ENCODE measurements at regions not wholly inside any gene's neighbourhood (a gene's known extent, or its start where the extent isn't known, plus 50 kb on each side); places are given as distances from the start of the nearest gene placed in this dataset.

DNA sequence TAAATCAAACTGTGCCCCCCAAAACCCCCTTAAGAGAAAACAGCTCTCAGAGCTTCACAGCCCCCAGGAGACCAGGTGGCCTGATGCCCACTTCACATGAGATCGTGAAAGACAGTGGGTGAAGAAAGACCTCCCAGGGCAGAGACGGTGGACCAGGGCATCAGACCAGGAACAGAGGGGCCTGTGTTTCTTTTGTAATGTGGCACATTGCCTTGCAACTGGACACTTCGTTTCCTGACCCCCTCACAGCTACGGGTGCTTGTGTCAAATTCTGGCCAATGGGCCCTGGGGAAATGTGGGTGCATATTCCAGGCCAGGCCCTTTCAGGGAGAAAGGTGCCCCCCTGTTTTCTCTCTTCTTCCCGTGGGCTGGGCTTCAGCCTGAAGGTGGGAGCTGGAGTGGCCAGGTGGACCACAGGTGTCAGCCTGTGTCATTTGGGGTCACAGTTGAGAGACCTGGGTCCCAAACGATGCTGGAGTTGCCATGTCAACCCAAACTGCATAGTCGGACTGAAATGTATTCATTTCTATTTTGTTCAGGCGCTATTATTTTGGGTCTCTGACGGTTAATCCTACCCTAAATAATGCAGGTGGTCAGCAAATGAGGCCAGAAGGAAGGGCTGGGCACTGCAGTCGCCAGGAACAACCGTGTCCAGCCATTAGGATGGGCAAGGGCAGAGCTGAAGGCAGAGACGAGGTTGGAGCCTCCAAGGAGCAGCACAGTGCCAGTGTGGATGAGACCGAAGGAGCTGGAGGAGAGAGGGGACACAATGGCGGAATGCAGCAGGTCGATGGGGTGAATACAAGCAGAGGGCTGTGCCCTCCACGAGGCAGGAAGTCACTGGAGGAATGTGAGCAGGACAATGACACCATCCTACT is 338.2 kb downstream of the EIPR1 start:
- Mint-ChIP-seq H3K4me3 (ENCODE audit: unreplicated experiment) (no peak overlapping the region), H3K4me1 (ENCODE audit: low read depth, unreplicated experiment) (peaks cover 26% of the 10 kb centered on the region)

DNA sequence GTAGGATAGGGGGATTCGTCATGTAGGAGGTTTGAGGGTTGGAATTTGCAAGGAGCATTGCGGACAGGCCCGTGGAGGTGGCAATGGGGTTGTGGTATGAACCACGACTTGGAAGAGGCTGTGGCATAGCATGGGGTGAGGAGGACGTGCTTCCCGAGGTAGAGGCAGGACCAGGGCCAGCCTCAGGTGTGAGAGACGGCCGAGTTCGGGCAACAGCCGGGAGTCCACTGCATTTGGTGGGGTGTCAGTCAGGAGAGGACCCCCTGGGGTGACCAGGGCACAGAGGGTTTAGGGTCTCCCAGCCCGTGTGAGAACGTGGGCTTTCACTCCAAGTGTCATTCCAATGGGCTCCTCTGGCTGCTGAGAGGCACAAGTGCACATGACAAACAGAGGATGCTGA is 339.0 kb downstream of the EIPR1 start:
- Mint-ChIP-seq H3K36me3 (ENCODE audit: unreplicated experiment) (peaks cover 16% of the 10 kb centered on the region), H3K27me3 (ENCODE audit: unreplicated experiment) (peaks cover 11% of the 10 kb centered on the region), H3K9me3 (ENCODE audit: unreplicated experiment) (peaks cover 6% of the 10 kb centered on the region), H3K27ac (ENCODE audit: unreplicated experiment) (no peak overlapping the region), H3K4me3 (ENCODE audit: unreplicated experiment) (no peak overlapping the region), H3K4me1 (ENCODE audit: low read depth, unreplicated experiment) (peaks cover 26% of the 10 kb centered on the region)
- TF ChIP-seq, protein P1, sequence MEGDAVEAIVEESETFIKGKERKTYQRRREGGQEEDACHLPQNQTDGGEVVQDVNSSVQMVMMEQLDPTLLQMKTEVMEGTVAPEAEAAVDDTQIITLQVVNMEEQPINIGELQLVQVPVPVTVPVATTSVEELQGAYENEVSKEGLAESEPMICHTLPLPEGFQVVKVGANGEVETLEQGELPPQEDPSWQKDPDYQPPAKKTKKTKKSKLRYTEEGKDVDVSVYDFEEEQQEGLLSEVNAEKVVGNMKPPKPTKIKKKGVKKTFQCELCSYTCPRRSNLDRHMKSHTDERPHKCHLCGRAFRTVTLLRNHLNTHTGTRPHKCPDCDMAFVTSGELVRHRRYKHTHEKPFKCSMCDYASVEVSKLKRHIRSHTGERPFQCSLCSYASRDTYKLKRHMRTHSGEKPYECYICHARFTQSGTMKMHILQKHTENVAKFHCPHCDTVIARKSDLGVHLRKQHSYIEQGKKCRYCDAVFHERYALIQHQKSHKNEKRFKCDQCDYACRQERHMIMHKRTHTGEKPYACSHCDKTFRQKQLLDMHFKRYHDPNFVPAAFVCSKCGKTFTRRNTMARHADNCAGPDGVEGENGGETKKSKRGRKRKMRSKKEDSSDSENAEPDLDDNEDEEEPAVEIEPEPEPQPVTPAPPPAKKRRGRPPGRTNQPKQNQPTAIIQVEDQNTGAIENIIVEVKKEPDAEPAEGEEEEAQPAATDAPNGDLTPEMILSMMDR (IDR thresholded peaks at IDR 0.05; ENCODE audit: partially characterized antibody, unreplicated experiment): no peak
- no peak for DNase-seq

More for the DNA sequence above, 338.2 kb downstream of the EIPR1 start:
- H3K27ac Mint-ChIP-seq (ENCODE audit: unreplicated experiment): no peak overlapping the region
- no peak for DNase-seq
- peaks cover 16% of the 10 kb centered on the region for H3K27me3 Mint-ChIP-seq (ENCODE audit: unreplicated experiment)
- peaks cover 16% of the 10 kb centered on the region for H3K36me3 Mint-ChIP-seq (ENCODE audit: unreplicated experiment)
- TF ChIP-seq, protein P1 (IDR thresholded peaks at IDR 0.05; ENCODE audit: partially characterized antibody, unreplicated experiment): no peak
- H3K9me3 Mint-ChIP-seq (ENCODE audit: unreplicated experiment): peaks cover 6% of the 10 kb centered on the region

DNA sequence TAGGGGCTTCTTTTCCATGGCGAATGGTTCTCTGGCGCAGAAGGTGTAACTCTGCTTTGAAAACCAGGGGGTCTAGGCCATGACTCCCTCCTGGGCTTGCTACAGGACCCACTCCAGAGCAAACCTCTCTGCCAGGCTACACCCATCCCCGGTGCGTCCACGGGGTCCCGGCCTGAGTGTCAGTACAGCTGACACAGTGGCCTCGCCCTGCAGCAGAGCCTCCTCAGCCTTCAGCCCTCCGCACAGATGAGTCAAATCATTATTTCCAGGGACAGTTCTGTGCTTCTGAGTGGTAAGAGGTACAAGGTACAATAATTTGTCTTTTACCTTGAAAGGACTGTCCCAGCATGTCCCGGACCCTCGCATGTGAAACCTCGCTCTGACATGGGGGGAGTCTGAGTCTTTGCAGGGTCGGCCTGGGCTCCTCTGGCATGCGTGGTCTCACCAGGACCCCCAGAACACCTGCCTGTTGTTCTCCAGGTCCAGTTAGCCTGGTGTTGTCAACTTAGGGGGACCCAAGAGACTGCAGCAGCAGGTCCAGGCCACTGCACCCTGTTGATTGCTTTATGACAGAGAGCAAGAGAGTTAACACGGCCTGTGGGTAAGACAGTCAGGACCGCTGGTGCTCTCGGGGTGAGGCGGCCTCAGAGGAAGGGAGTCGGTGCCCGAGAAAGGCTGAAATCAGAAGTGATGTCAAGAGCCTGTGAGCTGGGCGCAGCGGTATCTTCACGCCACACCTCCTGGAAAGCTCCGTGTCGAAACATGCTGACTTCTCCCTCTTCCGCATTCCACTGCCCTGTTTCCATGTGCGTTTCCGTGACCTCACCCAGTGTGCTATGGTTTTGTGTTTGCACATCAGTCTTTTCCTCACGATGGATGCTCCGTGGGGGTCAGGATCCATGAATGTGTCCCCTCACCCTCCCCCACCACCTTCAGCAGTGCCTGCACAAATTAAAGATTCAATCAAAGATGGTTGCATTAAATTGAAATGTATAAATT is 340.1 kb downstream of the EIPR1 start:
- TF ChIP-seq, protein P1 (IDR thresholded peaks at IDR 0.05; ENCODE audit: partially characterized antibody, unreplicated experiment): no peak
- peaks cover 16% of the 10 kb centered on the region for H3K36me3 Mint-ChIP-seq (ENCODE audit: unreplicated experiment)
- DNase-seq: no peak
- peaks cover 23% of the 10 kb centered on the region for H3K4me1 Mint-ChIP-seq (ENCODE audit: low read depth, unreplicated experiment)
- peaks cover 5% of the 10 kb centered on the region for H3K9me3 Mint-ChIP-seq (ENCODE audit: unreplicated experiment)
- no peak overlapping the region for H3K27ac Mint-ChIP-seq (ENCODE audit: unreplicated experiment)
- H3K27me3 Mint-ChIP-seq (ENCODE audit: unreplicated experiment): peaks cover 8% of the 10 kb centered on the region
- H3K4me3 Mint-ChIP-seq (ENCODE audit: unreplicated experiment): no peak overlapping the region

DNA sequence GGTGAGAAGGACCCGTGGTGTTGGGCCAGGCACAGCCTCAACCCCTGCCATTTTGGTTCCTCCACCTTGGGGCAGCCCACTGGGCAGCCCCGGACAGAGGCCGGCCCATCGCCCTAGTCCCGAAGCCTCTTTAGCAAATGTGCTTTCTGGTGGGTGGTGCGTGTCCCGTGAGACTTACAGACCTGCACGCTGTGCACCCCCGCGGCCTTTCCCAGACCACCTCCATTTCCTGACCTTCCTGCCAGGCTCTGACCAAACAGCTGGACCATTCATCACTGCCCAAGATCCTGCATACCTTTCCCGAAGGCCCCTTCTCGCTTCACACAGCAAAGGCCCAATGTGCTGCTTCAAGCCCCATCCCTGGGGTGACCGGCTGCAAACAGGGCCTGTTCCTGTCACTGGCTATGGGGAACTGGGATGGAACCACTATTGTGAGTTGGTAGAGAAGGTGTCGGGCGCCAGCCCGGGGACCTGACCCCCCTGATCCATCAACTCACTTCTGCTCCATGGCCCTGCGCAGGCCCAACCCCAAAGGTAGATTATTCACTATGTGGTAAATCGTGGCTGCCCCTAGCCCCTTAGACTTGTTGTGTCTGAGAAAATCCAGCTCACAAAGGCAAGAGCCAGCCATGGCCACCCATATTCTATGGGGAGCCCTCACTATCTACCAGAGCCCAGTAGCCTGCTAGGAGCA is 341.0 kb downstream of the EIPR1 start:
- Mint-ChIP-seq H3K9me3 (ENCODE audit: unreplicated experiment) (peaks cover 4% of the 10 kb centered on the region), H3K27ac (ENCODE audit: unreplicated experiment) (no peak overlapping the region), H3K4me1 (ENCODE audit: low read depth, unreplicated experiment) (peaks cover 17% of the 10 kb centered on the region), H3K36me3 (ENCODE audit: unreplicated experiment) (peaks cover 16% of the 10 kb centered on the region), H3K4me3 (ENCODE audit: unreplicated experiment) (no peak overlapping the region), H3K27me3 (ENCODE audit: unreplicated experiment) (peaks cover 8% of the 10 kb centered on the region)
- DNase-seq: no peak
- TF ChIP-seq, protein P1 (IDR thresholded peaks at IDR 0.05; ENCODE audit: partially characterized antibody, unreplicated experiment): no peak

Measured in glutamatergic neuron (in vitro differentiated cells).